C4-2B (cell line): ENCODE measurements at regions not wholly inside any gene's neighbourhood (a gene's known extent, or its start where the extent isn't known, plus 50 kb on each side); places are given as distances from the start of the nearest gene placed in this dataset.

Experiments
- CTCF ChIP-seq: fragments of 450-650 bp; conservative IDR thresholded peaks from 2 replicates; pipeline ENCODE4 v1.5.1; 2017; ENCODE audit warnings: mild to moderate bottlenecking
- ZFX ChIP-seq: fragments of 450-650 bp; IDR thresholded peaks from 2 replicates; pipeline ENCODE4 v1.6.1; 2017

DNA sequence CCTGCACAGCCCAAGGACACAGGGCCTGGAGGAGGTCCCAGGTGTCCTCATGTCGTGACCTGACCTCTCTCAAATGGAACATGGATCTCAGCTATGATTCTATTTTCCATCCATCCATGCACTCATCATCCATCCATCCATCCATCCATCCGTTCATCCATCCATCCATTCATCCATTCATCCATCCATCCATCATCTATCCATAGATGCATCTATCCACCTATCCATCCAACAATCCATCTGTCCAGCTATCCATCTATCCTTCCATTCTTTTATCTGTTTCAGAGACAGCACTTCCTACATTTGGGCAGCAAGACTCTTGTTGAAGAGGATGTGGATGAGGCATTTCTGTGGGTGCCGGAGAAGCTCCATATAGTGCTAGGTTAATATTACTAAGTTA, 86.7 kb downstream of the SCGB2B2 start:
- TF ChIP-seq CTCF (no peak), ZFX (no peak)
